CD4-positive, alpha-beta memory T cell (primary cell): ENCODE measurements at regions not wholly inside any gene's neighbourhood (a gene's known extent, or its start where the extent isn't known, plus 50 kb on each side); places are given as distances from the start of the nearest gene placed in this dataset.
"Not testable (repeated sequence)": the region's sequence is repeated elsewhere in the genome, so short reads cannot be mapped to it uniquely, and the experiment has no call there.

Experiments
- CTCF ChIA-PET: fragments of 350-600 bp; sonication (Branson Sonifier 250); formaldehyde crosslinking; loops from one replicate; lab custom pipeline; 2021; ENCODE audit warnings: inconsistent platforms; ENCODE audit not compliant: partially characterized antibody; lab: Charles Lee
- POLR2A ChIA-PET: fragments of 350-600 bp; sonication (Branson Sonifier 250); formaldehyde crosslinking; loops from one replicate; lab custom pipeline; 2021; ENCODE audit not compliant: partially characterized antibody; lab: Charles Lee
- DNase-seq, 5 donors: peaks; one replicate each; pipeline versions ENCODE4 v3.0.0 to v3.0.0-alpha.2; 2020 to 2022; ENCODE audit warnings: mixed read lengths in 1 of 5
- H3K27ac ChIP-seq: one replicate; pipeline ENCODE4 v1.7.0; 2013; ENCODE audit warnings: low read depth, low read length
- H3K27me3 ChIP-seq: 2 replicates; pipeline ENCODE4 v1.7.0; 2013; ENCODE audit warnings: mild to moderate bottlenecking, low read length, moderate library complexity; ENCODE audit not compliant: insufficient read depth
- H3K36me3 ChIP-seq: 2 replicates; pipeline ENCODE4 v1.7.0; 2013; ENCODE audit warnings: mild to moderate bottlenecking, low read length, moderate library complexity; ENCODE audit not compliant: insufficient read depth
- H3K4me1 ChIP-seq: 2 replicates; pipeline ENCODE4 v1.7.0; 2013; ENCODE audit warnings: mild to moderate bottlenecking, low read length, moderate library complexity; ENCODE audit not compliant: insufficient read depth
- H3K4me3 ChIP-seq, 2 donors: one replicate each; pipeline ENCODE4 v1.7.0; 2013; ENCODE audit warnings: low read length in 2 of 2, mild to moderate bottlenecking in 1 of 2
- H3K9me3 ChIP-seq, 2 donors: one replicate each; pipeline ENCODE4 v1.7.0; 2013; ENCODE audit warnings: low read length in 2 of 2, control low read depth in 1 of 2; ENCODE audit not compliant: control insufficient read depth in 1 of 2
- H3K27ac Mint-ChIP-seq, 7 donors: one replicate each; pipeline ENCODE4 v1.8.0; 2020 to 2021; ENCODE audit warnings: mixed read lengths in 7 of 7, mild to moderate bottlenecking in 6 of 7, inconsistent platforms in 3 of 7, moderate library complexity in 3 of 7
- H3K27me3 Mint-ChIP-seq, 2 donors: one replicate each; pipeline ENCODE4 v1.8.0; 2020 to 2021; ENCODE audit warnings: mixed read lengths in 2 of 2
- H3K36me3 Mint-ChIP-seq, 2 donors: one replicate each; pipeline ENCODE4 v1.8.0; 2020 to 2021; ENCODE audit warnings: mixed read lengths in 2 of 2, inconsistent platforms in 1 of 2, mild to moderate bottlenecking in 1 of 2
- H3K4me1 Mint-ChIP-seq, 4 donors: one replicate each; pipeline ENCODE4 v1.8.0; 2020 to 2021; ENCODE audit warnings: mixed read lengths in 4 of 4, mild to moderate bottlenecking in 1 of 4
- H3K4me3 Mint-ChIP-seq, 8 donors: one replicate each; pipeline ENCODE4 v1.8.0; 2020 to 2021; ENCODE audit warnings: mixed read lengths in 8 of 8, mild to moderate bottlenecking in 7 of 8, moderate library complexity in 6 of 8, inconsistent platforms in 3 of 8
- H3K9me3 Mint-ChIP-seq, 8 donors: one replicate each; pipeline ENCODE4 v1.8.0; 2020 to 2021; ENCODE audit warnings: mixed read lengths in 8 of 8, mild to moderate bottlenecking in 5 of 8, inconsistent platforms in 3 of 8, moderate library complexity in 1 of 8
- intact Hi-C: fragments of 100-400 bp; cut with micrococcal nuclease; formaldehyde crosslinking; loops from one replicate; pipeline ENCODE4 v1.15.1; 2023

- Mint-ChIP-seq H3K4me1 (no peaks in the 10 kb centered on the region), H3K27ac (no peak overlapping the region), H3K4me3 (no peak overlapping the region), H3K9me3 (peaks cover 0 to 26% (median 20%) of the 10 kb centered on the region in 8 donors), H3K27me3 (peaks cover 3 to 10% of the 10 kb centered on the region in 2 donors), H3K36me3 (no peaks in the 10 kb centered on the region)
- no peak for DNase-seq
- Histone ChIP-seq H3K36me3 (no peaks in the 10 kb centered on the region), H3K4me1 (no peaks in the 10 kb centered on the region), H3K27me3 (no peaks in the 10 kb centered on the region), H3K4me3 (no peak overlapping the region), H3K9me3 (peaks cover 0 to 7% of the 10 kb centered on the region in 2 donors), H3K27ac (no peak overlapping the region)
- ChIA-PET CTCF (interaction anchor here (1.3 kb wide), 1 partner anchor 11 kb away, joined by 4 read pairs; no protein-coding TSS in a partner anchor), POLR2A (no interaction called here)
- intact Hi-C loops, result no loop called here
Observed at GRCh38 chr17:28258347-28258887, 60.6 kb upstream of the TMEM97 start.

- H3K4me3 ChIP-seq, result no peak overlapping the region
- Mint-ChIP-seq H3K27ac (no peak overlapping the region), H3K27me3 (peaks cover 3 to 8% of the 10 kb centered on the region in 2 donors), H3K4me1 (no peaks in the 10 kb centered on the region), H3K36me3 (no peaks in the 10 kb centered on the region), H3K9me3 (peaks cover 2 to 36% (median 24%) of the 10 kb centered on the region in 8 donors), H3K4me3 (no peak overlapping the region)
- no peak for DNase-seq
- no peaks in the 10 kb centered on the region for H3K27me3 ChIP-seq
- H3K27ac ChIP-seq, result no peak overlapping the region
- peaks cover 0 to 10% of the 10 kb centered on the region in 2 donors for H3K9me3 ChIP-seq
- intact Hi-C loops, result no loop called here
- H3K36me3 ChIP-seq, result no peaks in the 10 kb centered on the region
- POLR2A ChIA-PET, result no interaction called here
- CTCF ChIA-PET, result interaction anchor here (0.5 kb wide), 1 partner anchor 10 kb away, joined by 3 read pairs; no protein-coding TSS in a partner anchor
- no peaks in the 10 kb centered on the region for H3K4me1 ChIP-seq
Observed at GRCh38 chr17:28261219-28261618, 57.8 kb upstream of the TMEM97 start.

DNA sequence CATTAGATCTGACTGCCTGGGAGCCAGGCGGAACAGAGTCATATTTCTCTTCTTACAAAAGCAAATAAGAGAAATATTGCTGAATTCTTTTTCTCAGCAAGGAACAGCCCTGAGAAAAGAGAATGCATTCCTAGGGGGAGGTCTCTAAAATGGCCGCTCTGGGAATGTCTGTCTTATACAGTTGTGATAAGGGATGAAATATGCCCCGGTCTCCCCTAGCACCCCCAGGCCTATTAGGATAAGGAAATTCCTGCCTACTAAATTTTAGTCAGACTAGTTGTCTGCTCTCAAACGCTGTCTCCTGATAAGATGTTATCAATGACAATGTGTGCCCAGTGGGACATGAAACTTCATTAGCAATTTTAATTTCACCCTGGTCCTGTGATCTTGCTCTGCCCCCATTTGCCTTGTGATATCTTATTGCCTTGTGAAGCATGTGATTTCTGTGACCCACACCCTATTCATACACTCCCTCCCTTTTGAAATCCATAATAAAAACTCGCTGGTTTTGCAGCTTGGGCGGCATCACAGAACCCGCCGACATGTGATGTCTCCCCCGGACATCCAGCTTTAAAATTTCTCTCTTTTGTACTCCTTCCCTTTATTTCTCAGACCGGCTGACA, 56.8 kb upstream of the TMEM97 start:
- H3K4me1 Mint-ChIP-seq, POLR2A ChIA-PET, DNase-seq, H3K36me3 Mint-ChIP-seq, intact Hi-C loops, H3K27me3 Mint-ChIP-seq, H3K4me3 Mint-ChIP-seq, H3K27ac ChIP-seq, H3K4me1 ChIP-seq, H3K27me3 ChIP-seq, H3K9me3 ChIP-seq, CTCF ChIA-PET, H3K4me3 ChIP-seq, H3K36me3 ChIP-seq, H3K27ac Mint-ChIP-seq: not testable (repeated sequence)
- H3K9me3 Mint-ChIP-seq, result peaks cover 2 to 40% (median 25%) of the 10 kb centered on the region in 8 donors

GRCh38 chr17:28264902-28265548, 54.0 kb upstream of the TMEM97 start:
- peaks cover 2 to 41% (median 25%) of the 10 kb centered on the region in 8 donors for H3K9me3 Mint-ChIP-seq
- H3K27me3 Mint-ChIP-seq, DNase-seq, POLR2A ChIA-PET, H3K4me3 ChIP-seq, H3K36me3 ChIP-seq, H3K27me3 ChIP-seq, H3K36me3 Mint-ChIP-seq, H3K4me1 ChIP-seq, H3K9me3 ChIP-seq, intact Hi-C loops, H3K27ac Mint-ChIP-seq, H3K4me1 Mint-ChIP-seq, H3K27ac ChIP-seq, H3K4me3 Mint-ChIP-seq: not testable (repeated sequence)
- CTCF ChIA-PET, result interaction anchor here (2.4 kb wide), 1 partner anchor 14 kb away, joined by 15 read pairs; no protein-coding TSS in a partner anchor

- H3K4me1 Mint-ChIP-seq, H3K27me3 ChIP-seq, H3K4me1 ChIP-seq, H3K4me3 ChIP-seq, H3K36me3 Mint-ChIP-seq, POLR2A ChIA-PET, H3K4me3 Mint-ChIP-seq, H3K9me3 ChIP-seq, H3K36me3 ChIP-seq, H3K27ac ChIP-seq, H3K27ac Mint-ChIP-seq, DNase-seq, H3K27me3 Mint-ChIP-seq, intact Hi-C loops: not testable (repeated sequence)
- CTCF ChIA-PET, result interaction anchor here (2.4 kb wide), 1 partner anchor 15 kb away, joined by 15 read pairs; no protein-coding TSS in a partner anchor
- peaks cover 2 to 39% (median 25%) of the 10 kb centered on the region in 8 donors for H3K9me3 Mint-ChIP-seq
Observed at GRCh38 chr17:28265856-28266546, 53.0 kb upstream of the TMEM97 start.

DNA sequence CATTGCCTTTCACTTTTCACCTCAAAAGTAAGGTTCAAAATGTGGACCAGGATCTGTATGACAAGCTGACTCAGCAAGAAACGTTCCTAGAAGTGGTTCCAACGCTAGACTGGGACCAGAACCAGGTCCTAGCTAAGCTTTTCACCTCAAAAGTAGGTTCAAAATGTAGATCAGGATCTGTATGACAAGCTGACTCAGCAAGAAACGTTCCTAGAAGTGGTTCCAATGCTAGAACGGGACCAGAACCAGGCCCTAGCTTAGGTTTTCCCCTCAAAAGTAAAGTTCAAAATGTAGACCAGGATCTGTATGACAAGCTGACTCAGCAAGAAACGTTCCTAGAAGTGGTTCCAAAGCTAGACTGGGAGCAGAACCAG, 52.5 kb upstream of the TMEM97 start:
- CTCF ChIA-PET, result interaction anchor here (2.4 kb wide), 1 partner anchor 16 kb away, joined by 15 read pairs; no protein-coding TSS in a partner anchor
- H3K27ac ChIP-seq, H3K27ac Mint-ChIP-seq, H3K9me3 ChIP-seq, H3K27me3 Mint-ChIP-seq, H3K36me3 Mint-ChIP-seq, H3K36me3 ChIP-seq, H3K4me3 ChIP-seq, H3K4me1 Mint-ChIP-seq, H3K4me1 ChIP-seq, POLR2A ChIA-PET, H3K27me3 ChIP-seq, intact Hi-C loops, H3K4me3 Mint-ChIP-seq, DNase-seq: not testable (repeated sequence)
- H3K9me3 Mint-ChIP-seq, result peaks cover 2 to 35% (median 21%) of the 10 kb centered on the region in 8 donors
